ENCODE measurements at regions not wholly inside any gene's neighbourhood (a gene's known extent, or its start where the extent isn't known, plus 50 kb on each side); places are given as distances from the start of the nearest gene placed in this dataset.
"Not testable (repeated sequence)": the region's sequence is repeated elsewhere in the genome, so short reads cannot be mapped to it uniquely, and the experiment has no call there.

DNA sequence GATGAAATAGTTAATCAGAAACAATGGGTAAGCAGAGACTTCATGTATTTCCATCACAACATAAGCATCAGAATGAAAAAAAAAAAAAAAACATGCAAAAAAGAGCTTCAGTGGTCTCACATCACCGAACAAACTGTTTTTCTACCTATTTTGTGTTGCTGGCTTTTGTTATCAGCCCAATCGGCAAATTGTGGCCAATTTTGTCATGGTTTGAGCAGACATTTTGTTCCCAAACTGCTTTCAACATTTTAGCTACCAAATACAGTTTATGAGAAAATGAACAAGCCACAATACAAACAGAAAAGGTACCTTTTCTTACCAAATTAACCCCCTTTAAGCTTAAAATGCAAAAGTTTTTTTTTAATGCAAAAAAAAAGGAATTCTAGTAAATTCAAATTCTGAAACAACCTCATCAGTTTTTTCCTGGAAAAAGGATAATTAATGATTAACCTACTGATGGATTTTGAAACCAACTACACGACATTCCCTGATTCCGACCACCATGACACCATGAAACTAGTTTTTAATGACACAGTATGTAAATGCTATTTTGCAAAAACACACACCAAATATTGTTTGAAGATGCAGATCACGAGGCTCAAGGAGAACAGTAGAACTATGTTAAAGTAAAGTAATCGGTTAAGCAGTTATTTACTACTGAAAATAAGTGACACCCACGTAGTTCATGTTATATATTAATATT lies 316.7 kb downstream of the BCL2L11 start:
- not testable (repeated sequence) for H2BK120ac ChIP-seq (ENCODE audit: low read depth, low read length); H3K18ac ChIP-seq (ENCODE audit: low read length); H4K8ac ChIP-seq (ENCODE audit: low read depth, low read length); H2BK5ac ChIP-seq (ENCODE audit: low read length); H3K56ac ChIP-seq (ENCODE audit: low read length); H3K36me3 ChIP-seq (ENCODE audit: control insufficient read depth, insufficient read depth, low read length); H3K23ac ChIP-seq (ENCODE audit: low read length); H3K4ac ChIP-seq (ENCODE audit: low read depth, low read length); H3K79me2 ChIP-seq (ENCODE audit: control insufficient read depth, insufficient read depth, low read length); H2AK5ac ChIP-seq (ENCODE audit: low read length); DNase-seq; H3K4me2 ChIP-seq (ENCODE audit: low read length); H3K79me1 ChIP-seq (ENCODE audit: low read length); H3K4me3 ChIP-seq (ENCODE audit: low read length); H4K5ac ChIP-seq (ENCODE audit: low read length); H3K27me3 ChIP-seq (ENCODE audit: insufficient read depth, low read length, poor library complexity); H3K4me1 ChIP-seq (ENCODE audit: control insufficient read depth, low read depth, low read length); H3K27ac ChIP-seq (ENCODE audit: low read depth, low read length); H2BK15ac ChIP-seq (replicated peaks; ENCODE audit: low read depth); H3K9ac ChIP-seq (ENCODE audit: low read length)
- WGBS (ENCODE audit: extremely low coverage, insufficient coverage, low lambda C conversion rate) = no CpG with 5 or more reads among the region's 7 CpGs

DNA sequence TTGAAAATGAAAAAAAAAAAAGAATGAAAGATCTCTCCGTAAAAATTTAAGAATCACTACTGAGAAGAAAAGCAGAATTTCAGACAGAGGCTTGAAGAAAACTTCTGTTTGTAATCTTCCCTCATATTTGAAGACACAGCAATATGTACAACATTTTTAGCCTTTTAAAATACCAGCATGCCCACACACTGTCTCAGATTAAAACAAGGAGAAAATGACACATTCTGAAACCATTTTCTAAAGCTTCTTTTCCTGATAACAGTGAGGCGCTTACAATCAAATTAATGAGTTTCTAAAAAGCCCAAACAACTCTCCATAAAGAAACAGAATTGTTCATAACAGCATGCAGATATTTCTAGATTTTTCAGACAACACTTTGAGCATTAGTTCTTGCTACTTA lies 317.4 kb downstream of the BCL2L11 start:
- H2BK5ac ChIP-seq (ENCODE audit: low read length); H3K36me3 ChIP-seq (ENCODE audit: control insufficient read depth, insufficient read depth, low read length); H4K5ac ChIP-seq (ENCODE audit: low read length); H4K8ac ChIP-seq (ENCODE audit: low read depth, low read length); H2AK5ac ChIP-seq (ENCODE audit: low read length); H3K56ac ChIP-seq (ENCODE audit: low read length); H3K4me1 ChIP-seq (ENCODE audit: control insufficient read depth, low read depth, low read length); H3K4me2 ChIP-seq (ENCODE audit: low read length); H2BK120ac ChIP-seq (ENCODE audit: low read depth, low read length); H3K4ac ChIP-seq (ENCODE audit: low read depth, low read length); H3K9ac ChIP-seq (ENCODE audit: low read length); H3K79me2 ChIP-seq (ENCODE audit: control insufficient read depth, insufficient read depth, low read length); H2BK15ac ChIP-seq (replicated peaks; ENCODE audit: low read depth); H3K27me3 ChIP-seq (ENCODE audit: insufficient read depth, low read length, poor library complexity); H3K4me3 ChIP-seq (ENCODE audit: low read length); H3K27ac ChIP-seq (ENCODE audit: low read depth, low read length); H3K23ac ChIP-seq (ENCODE audit: low read length); DNase-seq; H3K18ac ChIP-seq (ENCODE audit: low read length); H3K79me1 ChIP-seq (ENCODE audit: low read length): not testable (repeated sequence)
- no CpG with 5 or more reads among the region's 2 CpGs for WGBS (ENCODE audit: extremely low coverage, insufficient coverage, low lambda C conversion rate)

DNA sequence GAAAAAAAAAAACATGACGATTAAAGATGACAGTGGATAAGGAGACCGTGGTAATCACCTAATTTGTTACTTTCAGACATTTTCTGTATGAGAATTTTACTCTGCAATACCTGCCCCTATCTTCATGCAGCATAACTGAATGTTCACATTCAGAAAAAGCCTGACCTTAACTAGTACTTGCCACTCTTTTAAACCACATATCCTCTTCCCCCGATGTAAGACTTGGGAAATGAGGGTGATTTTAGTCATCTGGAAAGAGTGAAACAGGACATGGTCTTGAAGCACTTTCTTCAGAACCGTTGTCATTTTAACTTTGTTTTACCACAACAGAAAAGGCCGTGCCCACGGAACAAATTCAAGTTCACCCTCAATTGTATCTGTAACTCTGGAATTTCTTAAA lies 318.5 kb downstream of the BCL2L11 start:
- not testable (repeated sequence) for H3K23ac ChIP-seq (ENCODE audit: low read length); H3K4ac ChIP-seq (ENCODE audit: low read depth, low read length); H3K36me3 ChIP-seq (ENCODE audit: control insufficient read depth, insufficient read depth, low read length); H2BK5ac ChIP-seq (ENCODE audit: low read length); H3K79me2 ChIP-seq (ENCODE audit: control insufficient read depth, insufficient read depth, low read length); H2BK15ac ChIP-seq (replicated peaks; ENCODE audit: low read depth); H3K9ac ChIP-seq (ENCODE audit: low read length); H3K27me3 ChIP-seq (ENCODE audit: insufficient read depth, low read length, poor library complexity); H3K18ac ChIP-seq (ENCODE audit: low read length); H4K8ac ChIP-seq (ENCODE audit: low read depth, low read length); H4K5ac ChIP-seq (ENCODE audit: low read length); H3K4me2 ChIP-seq (ENCODE audit: low read length); H3K56ac ChIP-seq (ENCODE audit: low read length); H3K4me3 ChIP-seq (ENCODE audit: low read length); H3K79me1 ChIP-seq (ENCODE audit: low read length); DNase-seq; H2BK120ac ChIP-seq (ENCODE audit: low read depth, low read length); H3K27ac ChIP-seq (ENCODE audit: low read depth, low read length); H2AK5ac ChIP-seq (ENCODE audit: low read length); H3K4me1 ChIP-seq (ENCODE audit: control insufficient read depth, low read depth, low read length)
- WGBS (ENCODE audit: extremely low coverage, insufficient coverage, low lambda C conversion rate) = no CpG with 5 or more reads among the region's 6 CpGs

- not testable (repeated sequence) for H3K36me3 ChIP-seq (ENCODE audit: control insufficient read depth, insufficient read depth, low read length); H2BK15ac ChIP-seq (replicated peaks; ENCODE audit: low read depth); H3K4me1 ChIP-seq (ENCODE audit: control insufficient read depth, low read depth, low read length); H3K9ac ChIP-seq (ENCODE audit: low read length); H3K23ac ChIP-seq (ENCODE audit: low read length); H3K56ac ChIP-seq (ENCODE audit: low read length); H3K27me3 ChIP-seq (ENCODE audit: insufficient read depth, low read length, poor library complexity); DNase-seq; H3K27ac ChIP-seq (ENCODE audit: low read depth, low read length); H3K18ac ChIP-seq (ENCODE audit: low read length); H3K4me3 ChIP-seq (ENCODE audit: low read length); H4K8ac ChIP-seq (ENCODE audit: low read depth, low read length); H3K79me1 ChIP-seq (ENCODE audit: low read length); H3K79me2 ChIP-seq (ENCODE audit: control insufficient read depth, insufficient read depth, low read length); H2BK5ac ChIP-seq (ENCODE audit: low read length); H3K4ac ChIP-seq (ENCODE audit: low read depth, low read length); H2AK5ac ChIP-seq (ENCODE audit: low read length); H3K4me2 ChIP-seq (ENCODE audit: low read length); H2BK120ac ChIP-seq (ENCODE audit: low read depth, low read length); H4K5ac ChIP-seq (ENCODE audit: low read length)
- no CpG with 5 or more reads among the region's 5 CpGs for WGBS (ENCODE audit: extremely low coverage, insufficient coverage, low lambda C conversion rate)
These were observed 320.9 kb downstream of the BCL2L11 start for GRCh38 chr2:111441614-111442013.

- DNase-seq = not testable (repeated sequence)
These were observed 322.2 kb downstream of the BCL2L11 start for GRCh38 chr2:111442767-111443454.

More at GRCh38 chr2:111442767-111443454, 322.2 kb downstream of the BCL2L11 start:
- H3K4me1 ChIP-seq (ENCODE audit: control insufficient read depth, low read depth, low read length); H4K5ac ChIP-seq (ENCODE audit: low read length); H2BK5ac ChIP-seq (ENCODE audit: low read length); H2BK15ac ChIP-seq (replicated peaks; ENCODE audit: low read depth); H4K8ac ChIP-seq (ENCODE audit: low read depth, low read length); H3K79me2 ChIP-seq (ENCODE audit: control insufficient read depth, insufficient read depth, low read length); H2BK120ac ChIP-seq (ENCODE audit: low read depth, low read length); H3K23ac ChIP-seq (ENCODE audit: low read length); H3K27me3 ChIP-seq (ENCODE audit: insufficient read depth, low read length, poor library complexity); H2AK5ac ChIP-seq (ENCODE audit: low read length); H3K36me3 ChIP-seq (ENCODE audit: control insufficient read depth, insufficient read depth, low read length); H3K9ac ChIP-seq (ENCODE audit: low read length); H3K4me3 ChIP-seq (ENCODE audit: low read length); H3K18ac ChIP-seq (ENCODE audit: low read length); H3K27ac ChIP-seq (ENCODE audit: low read depth, low read length); H3K79me1 ChIP-seq (ENCODE audit: low read length); H3K4me2 ChIP-seq (ENCODE audit: low read length); H3K56ac ChIP-seq (ENCODE audit: low read length); H3K4ac ChIP-seq (ENCODE audit: low read depth, low read length): not testable (repeated sequence)
- WGBS (ENCODE audit: extremely low coverage, insufficient coverage, low lambda C conversion rate) = no CpG with 5 or more reads among the region's 8 CpGs
